HG03108 (cell line): ENCODE measurements at regions not wholly inside any gene's neighbourhood (a gene's known extent, or its start where the extent isn't known, plus 50 kb on each side); places are given as distances from the start of the nearest gene placed in this dataset.
"Not testable (repeated sequence)": the region's sequence is repeated elsewhere in the genome, so short reads cannot be mapped to it uniquely, and the experiment has no call there.

ENCODE experiments used
- ATAC-seq: cut with Tn5 transposase; IDR thresholded peaks from one replicate; pipeline ENCODE4 v1.9.1; 2021; ENCODE audit warnings: moderate library complexity; ENCODE audit not compliant: unreplicated experiment

DNA sequence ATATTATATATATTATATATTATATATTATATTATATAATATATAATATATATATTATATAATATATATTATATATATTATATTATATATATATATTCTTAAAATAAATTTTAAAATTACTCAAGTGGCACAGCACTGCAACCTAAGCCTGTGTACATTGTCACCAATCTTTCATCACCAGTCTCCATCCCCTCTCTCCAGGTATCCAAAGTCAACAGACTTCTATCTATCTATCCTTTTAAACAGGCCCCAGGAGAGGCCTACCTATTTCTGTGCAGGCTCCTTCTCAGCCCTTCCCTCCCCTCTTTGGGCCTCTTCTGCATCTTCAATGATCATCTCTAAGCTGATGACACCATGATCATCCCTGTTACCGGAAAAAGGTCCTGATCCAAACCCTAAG is 111.7 kb downstream of the RHOU start:
- ATAC-seq = no peak

DNA sequence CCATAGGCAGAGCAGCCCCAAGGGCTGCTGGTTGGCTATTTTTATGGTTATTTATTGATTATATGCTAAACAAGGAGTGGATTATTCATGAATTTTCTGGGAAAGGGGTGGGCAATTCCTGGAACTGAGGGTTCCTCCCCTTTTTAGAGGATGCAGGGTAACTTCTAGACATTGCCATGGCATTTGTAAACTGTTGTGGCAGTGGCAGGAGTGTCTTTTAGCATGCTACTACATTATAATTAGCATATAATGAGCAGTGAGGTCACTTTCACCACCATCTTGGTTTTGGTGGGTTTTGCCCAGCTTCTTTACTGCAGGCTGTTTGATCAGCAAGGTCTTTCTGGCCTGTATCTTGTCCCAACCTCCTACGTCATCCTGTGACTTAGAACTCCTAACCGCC is 112.2 kb downstream of the RHOU start:
- ATAC-seq = not testable (repeated sequence)

DNA sequence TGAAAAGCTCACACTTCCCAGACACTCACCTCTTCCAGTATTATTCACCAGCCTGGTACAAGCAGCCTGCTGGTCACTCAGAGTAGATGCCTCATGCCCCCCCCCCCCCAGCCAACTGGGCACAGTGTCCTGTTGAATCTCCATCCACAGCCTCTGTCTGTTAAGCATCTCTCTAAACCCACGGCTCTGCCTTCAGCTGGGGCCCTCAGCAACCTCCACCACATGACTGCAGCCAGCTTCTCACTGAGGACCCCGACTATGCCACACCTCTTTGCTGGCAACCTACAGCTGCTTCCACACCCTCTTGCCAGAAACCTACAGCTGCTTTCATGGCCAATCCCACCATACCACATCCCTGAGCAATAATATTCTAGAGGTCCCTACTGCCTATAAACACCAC is 113.1 kb downstream of the RHOU start:
- no peak for ATAC-seq

DNA sequence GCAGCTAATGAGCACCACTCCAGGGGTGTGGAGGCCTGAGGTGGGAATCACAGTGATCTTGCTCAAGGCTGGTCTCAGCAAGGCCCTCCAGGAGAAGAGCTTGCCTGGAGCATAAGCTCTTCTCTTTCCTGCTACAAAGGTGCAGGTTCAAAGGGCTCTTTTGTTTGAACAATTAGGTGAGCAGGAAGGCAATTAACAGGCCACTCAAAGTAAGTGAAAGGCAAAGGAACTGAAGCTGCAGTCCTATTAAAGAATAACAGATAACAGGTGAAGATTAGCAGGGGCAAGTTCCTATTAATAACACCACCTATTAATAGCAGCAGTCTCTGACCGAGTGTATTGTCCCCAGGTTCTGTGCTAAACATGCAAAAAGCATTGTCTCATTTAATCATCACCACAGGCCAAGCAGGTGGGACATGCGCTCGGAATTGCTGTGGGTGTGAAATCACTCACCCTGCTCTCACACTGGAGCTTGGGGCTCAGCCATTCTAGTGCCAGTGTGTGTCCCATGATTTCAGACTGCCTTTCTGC is 113.8 kb downstream of the RHOU start:
- peak; percentile 79 for ATAC-seq

DNA sequence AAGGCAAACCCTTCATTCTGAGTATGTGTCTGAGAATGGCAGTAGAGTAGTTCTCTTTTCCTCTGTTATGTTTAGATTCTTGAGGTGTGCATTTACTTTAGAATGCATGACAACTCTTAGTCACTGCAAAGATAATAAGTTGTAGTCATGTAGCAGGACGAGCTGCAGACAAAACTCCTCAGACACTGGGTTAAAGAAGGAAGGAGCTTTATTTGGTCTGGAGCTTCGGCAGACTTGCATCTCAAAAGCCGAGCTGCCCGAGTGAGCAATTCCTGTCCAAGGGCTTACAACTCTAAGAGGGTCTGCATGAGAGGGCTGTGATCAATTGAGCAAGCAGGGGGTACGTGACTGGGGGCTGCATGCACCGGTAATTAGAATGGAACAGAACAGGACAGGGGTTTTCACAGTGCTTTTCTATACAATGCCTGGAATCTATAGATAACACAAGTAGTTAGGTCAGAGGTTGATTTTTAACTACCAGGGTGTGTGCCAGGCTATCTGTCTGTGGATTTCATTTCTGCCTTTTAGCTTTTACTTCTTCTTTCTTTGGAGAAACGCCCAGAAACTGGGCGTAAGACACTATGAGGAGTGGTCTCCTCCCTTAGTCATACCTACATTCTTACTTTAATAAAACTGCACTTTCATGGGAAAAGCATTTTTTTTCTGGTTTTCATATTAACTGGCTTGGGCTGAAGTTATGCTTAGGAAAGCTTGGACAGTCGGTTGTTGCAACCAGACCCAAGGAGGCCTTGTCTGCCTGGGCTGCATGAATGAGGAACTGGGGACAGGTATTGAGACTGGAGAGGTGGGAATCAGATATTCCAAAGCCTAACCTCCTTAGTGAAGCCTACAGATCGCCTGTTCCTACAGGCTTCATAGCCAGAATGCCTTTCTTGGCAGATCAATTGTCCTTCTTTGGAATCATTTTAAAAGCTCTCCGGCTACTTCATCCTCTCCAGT is 115.1 kb downstream of the RHOU start:
- ATAC-seq = no peak

DNA sequence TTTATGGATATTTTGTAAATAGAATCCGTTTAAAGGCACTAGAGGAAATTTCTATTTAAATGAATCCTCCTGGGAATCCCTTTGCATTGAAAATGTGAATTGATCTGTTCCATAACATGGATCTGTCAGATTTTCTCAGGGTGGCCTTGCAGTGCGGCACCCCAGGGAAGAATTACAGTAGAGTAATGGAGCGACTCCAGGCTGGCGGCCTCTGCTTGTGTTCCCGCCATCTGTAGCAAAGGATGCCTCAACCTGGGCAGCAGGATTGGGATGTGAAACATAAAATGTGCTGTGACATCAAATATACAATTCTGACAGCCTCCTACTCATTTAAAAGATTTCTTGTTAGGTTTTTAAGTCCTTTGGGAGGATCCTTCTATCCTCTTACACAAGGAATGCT is 115.9 kb downstream of the RHOU start:
- no peak for ATAC-seq

DNA sequence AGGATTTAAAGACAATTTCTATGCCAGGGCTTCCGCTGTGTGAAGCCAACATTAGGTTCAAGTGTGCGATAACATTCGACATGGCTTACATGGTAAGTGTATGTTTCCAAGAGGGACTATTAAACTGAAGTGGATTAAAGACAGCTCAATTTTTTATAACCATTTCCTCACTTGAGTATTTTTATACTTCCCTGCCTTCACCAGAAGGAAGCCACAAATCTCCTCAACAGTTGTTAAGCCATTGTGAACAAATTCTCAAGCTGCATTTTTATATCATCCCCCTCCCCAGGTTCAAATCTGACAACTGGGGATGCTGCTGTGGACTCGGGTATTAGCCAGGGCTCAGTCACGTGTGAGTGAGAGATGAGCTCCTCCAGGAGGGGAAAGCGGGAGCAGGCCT is 116.3 kb downstream of the RHOU start:
- no peak for ATAC-seq

DNA sequence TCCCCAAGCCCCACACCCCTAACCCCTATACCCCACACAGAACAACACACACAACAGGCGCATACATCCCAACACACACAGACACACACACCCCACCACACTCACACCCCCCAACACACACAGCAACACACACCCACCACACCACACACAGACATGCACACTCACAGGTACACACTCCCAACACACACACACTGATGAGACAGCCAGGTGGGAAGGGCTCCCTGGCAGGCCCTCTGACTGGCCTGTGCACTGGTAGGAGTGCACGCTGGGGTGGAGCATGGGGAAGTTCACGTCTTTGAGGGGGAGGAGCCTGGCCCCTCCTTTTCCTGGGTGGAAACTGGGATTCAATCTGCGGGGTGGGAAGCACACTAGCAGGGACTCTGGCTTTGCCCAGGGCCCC is 116.7 kb downstream of the RHOU start:
- no peak for ATAC-seq

DNA sequence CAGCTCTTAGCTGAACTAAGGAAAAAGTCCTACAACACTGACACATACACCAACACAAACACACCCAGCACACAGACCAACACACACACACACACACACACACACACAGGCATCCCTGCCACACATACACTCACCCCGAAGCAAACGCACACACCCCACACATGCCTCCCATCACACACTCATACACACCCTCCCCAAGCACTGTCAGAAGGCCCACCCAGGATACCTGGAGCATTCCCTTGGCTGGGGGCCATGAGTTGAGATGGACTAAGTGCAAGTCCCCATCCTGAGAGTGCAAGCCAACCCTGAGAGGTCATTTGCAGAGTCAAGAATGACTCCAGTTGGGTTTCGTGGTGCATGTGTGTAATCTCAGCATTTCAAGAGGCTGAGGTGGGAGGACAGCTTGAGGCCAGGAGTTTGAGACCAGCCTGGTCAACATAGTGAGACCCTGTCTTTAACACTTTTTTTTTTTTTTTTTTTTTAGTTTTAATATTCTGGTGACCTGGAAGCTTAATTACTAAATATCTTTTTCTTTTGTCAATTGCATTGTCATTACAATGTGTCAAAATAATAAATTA is 117.3 kb downstream of the RHOU start:
- no peak for ATAC-seq

DNA sequence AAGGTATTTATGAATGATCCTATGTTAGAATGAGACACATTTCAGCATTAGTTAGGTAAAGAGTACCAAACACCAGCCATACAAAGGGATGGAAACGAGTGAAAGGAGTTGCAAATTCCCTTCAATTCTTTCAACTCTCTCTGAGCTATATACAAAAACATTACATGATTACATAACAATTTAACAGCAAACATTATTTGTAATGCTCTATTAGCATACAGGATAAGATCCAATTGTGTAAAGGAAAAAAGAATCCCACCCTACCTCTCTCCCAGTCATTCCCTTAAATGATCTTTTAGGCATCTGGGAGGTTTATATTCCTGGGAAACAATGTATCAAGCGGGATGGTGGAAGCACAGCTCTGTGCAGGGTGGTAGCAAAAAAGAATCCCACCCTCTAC is 117.9 kb downstream of the RHOU start:
- ATAC-seq = no peak

DNA sequence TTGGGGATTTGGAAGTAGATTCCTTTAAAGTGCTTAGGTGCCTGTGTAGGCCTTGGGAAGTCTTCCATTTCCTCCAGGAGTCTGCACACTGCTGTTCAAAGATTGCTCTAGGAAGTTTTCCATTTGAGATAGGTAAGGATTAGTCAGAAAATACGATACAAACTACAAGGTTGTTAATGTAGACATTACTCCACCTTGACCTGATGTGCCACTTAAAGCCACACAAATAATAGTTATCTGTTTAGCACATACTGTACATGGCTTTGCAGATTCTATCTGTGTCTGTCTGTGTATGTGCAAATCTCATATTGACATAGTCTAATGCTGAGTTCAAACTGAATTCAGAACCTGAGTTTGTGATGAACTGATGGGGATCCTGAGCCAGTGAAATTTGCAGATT is 118.4 kb downstream of the RHOU start:
- ATAC-seq = no peak

DNA sequence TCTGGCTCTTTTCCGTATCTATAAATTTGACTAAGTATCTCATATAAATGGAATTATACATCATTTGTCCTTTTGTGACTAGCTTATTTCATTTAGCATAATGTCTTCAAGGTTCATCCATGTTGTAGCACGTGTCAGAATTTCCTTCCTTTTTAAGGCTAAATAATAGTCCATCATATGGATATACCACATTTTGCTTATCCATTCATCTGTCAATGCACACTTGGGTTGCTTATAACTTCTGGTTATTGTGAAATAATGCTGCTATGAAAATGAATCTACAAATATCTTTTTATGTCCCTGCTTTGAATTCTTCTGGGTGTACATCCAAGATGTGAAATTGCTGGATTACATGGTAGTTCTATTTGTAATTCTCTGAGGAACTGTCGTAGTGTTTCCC is 119.6 kb downstream of the RHOU start:
- ATAC-seq = no peak

DNA sequence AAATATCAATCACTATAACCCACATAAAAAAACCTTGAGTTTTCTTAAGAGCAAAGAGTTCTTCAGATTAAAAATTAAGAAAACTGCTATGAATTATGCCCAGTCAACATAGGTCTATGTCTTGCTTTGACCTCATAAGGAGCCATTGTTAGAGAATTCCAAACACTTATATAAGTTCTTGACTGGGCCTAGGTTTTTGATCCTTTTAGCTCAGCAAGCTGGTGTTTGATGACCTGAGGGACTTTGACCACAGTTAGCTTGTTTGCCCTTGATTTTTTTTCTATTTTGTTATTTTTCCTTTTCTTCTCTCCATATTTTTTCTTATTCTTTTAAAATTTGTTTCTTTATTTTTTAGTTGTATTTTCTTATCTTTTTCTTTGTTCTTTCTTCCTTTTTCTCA is 122.3 kb downstream of the RHOU start:
- no peak for ATAC-seq

DNA sequence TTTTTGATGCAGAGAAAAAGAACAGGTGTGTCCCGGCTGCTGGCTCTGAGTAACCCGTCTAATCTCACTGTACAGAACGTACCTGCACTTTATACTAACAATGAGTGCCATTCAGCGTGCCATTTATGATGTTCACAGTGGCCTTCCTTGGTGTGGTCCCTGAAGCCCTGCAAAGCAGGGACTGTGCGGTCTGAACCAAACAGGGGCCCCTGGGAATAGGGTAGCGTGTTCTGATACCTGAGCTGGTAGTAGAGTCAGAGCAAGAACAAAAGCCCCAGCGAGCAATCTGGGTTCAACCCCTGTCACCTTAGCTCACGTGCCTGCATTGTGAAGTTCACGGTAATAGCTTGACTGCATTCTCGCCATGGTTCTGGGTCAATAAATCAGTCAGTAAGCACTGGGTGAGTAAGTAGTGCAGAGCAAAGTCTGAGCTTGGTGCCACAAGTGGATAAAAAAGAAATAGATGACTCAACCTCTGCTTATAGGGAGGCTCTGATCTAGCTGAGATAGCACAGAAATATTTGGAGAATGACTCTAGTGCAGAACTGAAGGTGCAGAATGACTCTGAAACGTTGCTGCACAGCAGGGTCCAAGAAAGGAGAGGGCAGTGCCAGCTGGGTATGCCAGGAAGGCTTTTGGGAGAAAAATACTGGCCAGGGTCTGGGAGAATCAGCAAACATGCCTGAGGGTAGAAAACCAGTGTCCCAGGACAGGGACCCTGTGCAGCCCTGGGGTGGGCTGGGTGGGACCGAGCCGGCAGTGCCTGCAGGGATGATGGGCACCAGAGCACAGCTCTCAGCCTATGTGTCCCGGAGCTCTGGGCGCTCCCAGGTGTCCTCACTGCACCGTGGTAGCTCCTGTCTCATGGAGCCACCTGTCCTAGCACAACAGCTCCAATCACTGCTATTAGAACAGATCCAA is 125.9 kb downstream of the RHOU start:
- peak; percentile 71 for ATAC-seq

DNA sequence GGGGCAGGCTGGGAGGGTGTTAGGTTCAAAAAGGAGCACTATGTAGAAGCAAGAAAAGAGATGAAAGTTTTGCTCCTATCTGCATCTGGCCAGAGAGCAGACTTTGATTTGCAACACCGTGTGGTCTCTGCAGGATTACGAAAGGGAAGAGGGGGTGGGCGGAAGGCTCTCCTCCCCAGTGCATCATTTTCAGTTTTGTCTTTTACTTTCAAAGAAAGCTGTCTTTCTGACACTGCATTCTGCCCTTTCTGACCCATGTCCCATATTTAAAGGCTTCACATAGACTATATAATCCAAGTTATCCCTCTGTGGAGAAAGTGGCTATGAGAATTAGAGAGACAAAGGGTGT is 126.5 kb downstream of the RHOU start:
- ATAC-seq = no peak

DNA sequence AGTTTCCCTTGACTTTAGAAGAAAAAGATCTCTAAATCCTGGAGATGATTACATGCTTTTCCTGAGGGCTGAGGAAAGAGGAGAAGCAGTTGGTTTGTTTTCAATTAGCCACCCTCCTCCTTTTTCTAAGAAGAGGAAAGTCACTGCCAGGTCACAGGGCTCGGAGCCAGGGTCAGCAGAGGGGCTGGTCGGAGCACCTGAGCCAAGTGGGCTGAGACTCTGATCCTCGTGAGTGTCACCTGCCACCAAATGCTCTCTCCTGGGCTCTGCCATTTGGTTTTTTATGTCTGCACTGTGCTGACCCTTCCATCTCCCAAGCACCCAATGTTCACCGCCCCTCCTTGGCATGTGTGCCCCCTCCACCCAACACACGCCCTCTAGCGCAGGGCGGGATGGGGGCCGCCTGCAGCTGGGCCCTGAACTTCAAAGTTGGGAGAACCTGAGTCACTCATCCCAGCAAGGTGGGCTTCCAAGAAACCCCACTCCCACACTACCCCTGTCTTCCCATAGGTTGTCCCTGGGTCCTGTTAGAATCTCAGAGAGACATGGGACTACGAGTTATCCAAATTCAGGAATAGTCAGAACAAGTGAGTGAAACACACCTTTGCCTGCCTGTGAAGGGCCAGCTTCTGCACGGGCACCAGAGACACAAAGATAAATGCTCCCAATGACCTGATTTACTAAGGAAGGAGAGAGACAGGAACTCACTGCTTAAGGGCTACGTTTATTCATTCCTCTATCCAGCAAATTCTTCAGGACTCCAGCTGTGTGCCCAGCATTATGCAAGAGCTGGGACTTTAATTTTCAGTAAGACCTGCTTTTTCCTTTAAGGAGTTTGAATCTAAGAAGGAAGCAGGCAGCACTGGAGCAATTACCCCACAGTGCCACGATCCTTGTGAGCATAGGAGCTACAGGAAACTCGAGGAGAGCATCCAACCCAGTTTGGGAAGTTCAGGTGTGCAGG is 127.5 kb downstream of the RHOU start:
- ATAC-seq = no peak

DNA sequence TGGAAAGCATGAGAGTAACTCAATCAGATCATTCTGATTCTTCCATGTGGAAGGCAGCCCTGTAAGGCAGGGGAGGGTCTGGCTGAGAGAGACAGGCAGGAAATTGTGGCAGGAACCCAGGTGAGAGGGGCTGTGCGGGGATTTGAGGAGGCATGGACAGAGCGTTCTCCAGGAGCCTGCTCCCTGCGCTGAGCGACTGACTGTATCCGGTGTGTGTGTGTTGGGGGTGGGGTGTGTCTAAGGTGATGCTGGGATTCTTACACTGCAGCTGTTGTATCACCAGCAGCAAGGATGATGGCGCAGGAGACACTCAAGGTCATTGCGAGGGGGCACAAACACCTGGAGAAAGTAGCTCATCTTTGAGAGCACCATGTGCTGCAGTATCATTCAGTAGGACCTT is 128.5 kb downstream of the RHOU start:
- no peak for ATAC-seq

DNA sequence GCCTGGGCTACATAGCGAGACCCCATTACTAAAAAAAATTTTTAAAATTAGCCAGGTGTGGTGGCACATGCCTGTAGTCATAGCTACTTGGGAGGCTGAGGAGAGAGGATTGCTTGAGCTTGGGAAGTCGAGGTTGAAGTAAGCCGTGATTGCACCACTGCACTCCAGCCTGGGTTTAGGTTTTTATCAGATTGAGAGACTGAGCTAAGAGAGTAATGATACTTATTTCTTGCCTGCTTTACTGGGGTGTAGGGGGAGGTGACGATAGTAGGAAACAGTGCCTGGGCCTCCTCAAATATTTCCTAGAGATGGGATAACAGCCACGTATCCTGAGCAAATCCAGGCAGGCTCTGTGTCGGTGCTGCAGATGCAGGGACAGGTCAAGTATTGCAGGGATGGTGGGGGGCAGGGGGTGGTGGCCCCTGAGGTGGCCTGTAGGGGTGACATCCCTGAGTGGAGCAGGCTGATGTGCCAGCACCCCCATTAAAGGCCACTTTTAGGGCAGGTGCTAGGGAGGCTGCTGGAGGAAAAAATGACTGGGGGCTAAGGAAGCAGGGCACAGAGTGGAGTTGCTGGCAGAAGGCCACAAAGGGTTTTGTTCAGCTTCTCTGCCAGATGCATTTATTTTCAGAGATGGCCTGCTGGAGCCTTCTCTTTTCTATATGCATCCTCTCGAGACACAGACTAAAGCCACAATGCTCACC is 130.5 kb downstream of the RHOU start:
- no peak for ATAC-seq

DNA sequence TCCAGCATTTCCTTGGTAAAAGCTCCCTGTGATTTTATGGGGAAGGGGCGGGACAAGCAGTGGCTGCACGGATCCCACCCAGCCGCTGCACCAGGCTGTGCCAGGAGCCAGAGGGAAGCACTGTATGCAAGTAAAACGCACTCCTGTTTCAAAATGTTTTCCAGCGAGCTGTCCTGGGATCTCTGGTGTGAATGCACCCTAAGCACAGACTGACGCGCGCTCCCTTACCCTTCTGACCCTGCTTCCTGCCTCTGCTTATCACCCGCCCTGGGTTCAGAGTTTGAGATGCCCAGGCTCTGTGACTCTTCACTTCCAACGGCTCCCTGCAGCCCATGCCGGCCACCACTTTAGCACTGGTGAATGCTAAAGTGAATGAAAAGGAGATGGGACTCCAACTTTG is 131.2 kb downstream of the RHOU start:
- ATAC-seq = no peak
